Neutrophil (primary cell): ENCODE measurements at regions not wholly inside any gene's neighbourhood (a gene's known extent, or its start where the extent isn't known, plus 50 kb on each side); places are given as distances from the start of the nearest gene placed in this dataset.

Experiments
- H3K27ac ChIP-seq: fragments of 200-600 bp; sonication (generic); 2 replicates; pipeline ENCODE4 v1.5.1; 2016; ENCODE audit warnings: mild to moderate bottlenecking, moderate library complexity
- H3K27me3 ChIP-seq: fragments of 200-600 bp; sonication (generic); 2 replicates; pipeline ENCODE4 v1.6.0; 2016; ENCODE audit warnings: mild to moderate bottlenecking
- H3K36me3 ChIP-seq: fragments of 200-600 bp; sonication (generic); 2 replicates; pipeline ENCODE4 v1.5.1; 2017
- H3K4me1 ChIP-seq, 2 experiments: fragments of 200-600 bp in 1 of 2; sonication (generic) in 1 of 2; 1 replicate in 1 of 2; 2 replicates in 1 of 2; pipeline versions ENCODE4 v1.5.1 to v1.6.1; 2013 to 2016; ENCODE audit warnings: low read depth in 1 of 2, low read length in 1 of 2, mild to moderate bottlenecking in 1 of 2, moderate library complexity in 1 of 2; ENCODE audit not compliant: control insufficient read depth in 1 of 2, insufficient read depth in 1 of 2
- H3K4me3 ChIP-seq, 2 experiments: fragments of 200-600 bp in 1 of 2; sonication (generic) in 1 of 2; 1 replicate in 1 of 2; 2 replicates in 1 of 2; pipeline ENCODE4 v1.5.1; 2013 to 2016; ENCODE audit warnings: low read depth in 1 of 2, low read length in 1 of 2, mild to moderate bottlenecking in 1 of 2, moderate library complexity in 1 of 2
- H3K9me3 ChIP-seq: fragments of 200-600 bp; sonication (generic); 2 replicates; pipeline ENCODE4 v1.5.1; 2016
- TF ChIP-seq, protein P1 (sequence below): fragments of 200-600 bp; sonication (generic); IDR thresholded peaks from 2 replicates; pipeline ENCODE4 v1.5.1; 2016; ENCODE audit warnings: antibody characterized with exemption

- H3K4me1 ChIP-seq, result no peaks in the 10 kb centered on the region
- no peaks in the 10 kb centered on the region for H3K36me3 ChIP-seq
- H3K27me3 ChIP-seq, result no peaks in the 10 kb centered on the region
- no peak overlapping the region for H3K4me3 ChIP-seq
- no peak overlapping the region for H3K27ac ChIP-seq
- H3K9me3 ChIP-seq, result no peaks in the 10 kb centered on the region
- TF ChIP-seq, protein P1, sequence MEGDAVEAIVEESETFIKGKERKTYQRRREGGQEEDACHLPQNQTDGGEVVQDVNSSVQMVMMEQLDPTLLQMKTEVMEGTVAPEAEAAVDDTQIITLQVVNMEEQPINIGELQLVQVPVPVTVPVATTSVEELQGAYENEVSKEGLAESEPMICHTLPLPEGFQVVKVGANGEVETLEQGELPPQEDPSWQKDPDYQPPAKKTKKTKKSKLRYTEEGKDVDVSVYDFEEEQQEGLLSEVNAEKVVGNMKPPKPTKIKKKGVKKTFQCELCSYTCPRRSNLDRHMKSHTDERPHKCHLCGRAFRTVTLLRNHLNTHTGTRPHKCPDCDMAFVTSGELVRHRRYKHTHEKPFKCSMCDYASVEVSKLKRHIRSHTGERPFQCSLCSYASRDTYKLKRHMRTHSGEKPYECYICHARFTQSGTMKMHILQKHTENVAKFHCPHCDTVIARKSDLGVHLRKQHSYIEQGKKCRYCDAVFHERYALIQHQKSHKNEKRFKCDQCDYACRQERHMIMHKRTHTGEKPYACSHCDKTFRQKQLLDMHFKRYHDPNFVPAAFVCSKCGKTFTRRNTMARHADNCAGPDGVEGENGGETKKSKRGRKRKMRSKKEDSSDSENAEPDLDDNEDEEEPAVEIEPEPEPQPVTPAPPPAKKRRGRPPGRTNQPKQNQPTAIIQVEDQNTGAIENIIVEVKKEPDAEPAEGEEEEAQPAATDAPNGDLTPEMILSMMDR, result no peak
These were observed 341.9 kb upstream of the PIK3C3 start for GRCh38 chr18:41613003-41613609.

DNA sequence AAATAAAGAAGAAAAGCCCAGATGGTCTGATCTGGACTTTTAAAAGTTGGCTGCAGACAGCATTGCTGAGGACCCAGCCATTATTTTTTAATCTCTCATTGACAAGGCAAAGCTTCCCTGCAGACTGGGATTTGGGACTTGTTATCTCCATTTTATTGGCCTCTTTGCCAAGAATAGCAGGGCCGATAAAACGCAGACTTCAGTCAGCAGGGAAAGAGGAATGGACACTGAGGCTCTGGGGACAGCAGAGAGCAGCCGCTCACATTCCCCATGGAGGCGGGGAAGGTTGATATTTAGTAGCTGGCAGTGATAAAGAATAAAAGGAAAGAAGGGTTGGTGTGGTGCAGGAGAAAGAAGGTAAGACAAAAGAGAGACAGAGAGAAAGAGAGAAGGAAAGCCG is 350.1 kb upstream of the PIK3C3 start:
- Histone ChIP-seq H3K27me3 (no peaks in the 10 kb centered on the region), H3K4me1 (no peaks in the 10 kb centered on the region), H3K4me3 (no peak overlapping the region), H3K9me3 (no peaks in the 10 kb centered on the region), H3K36me3 (no peaks in the 10 kb centered on the region), H3K27ac (no peak overlapping the region)
- TF ChIP-seq, protein P1, result no peak

DNA sequence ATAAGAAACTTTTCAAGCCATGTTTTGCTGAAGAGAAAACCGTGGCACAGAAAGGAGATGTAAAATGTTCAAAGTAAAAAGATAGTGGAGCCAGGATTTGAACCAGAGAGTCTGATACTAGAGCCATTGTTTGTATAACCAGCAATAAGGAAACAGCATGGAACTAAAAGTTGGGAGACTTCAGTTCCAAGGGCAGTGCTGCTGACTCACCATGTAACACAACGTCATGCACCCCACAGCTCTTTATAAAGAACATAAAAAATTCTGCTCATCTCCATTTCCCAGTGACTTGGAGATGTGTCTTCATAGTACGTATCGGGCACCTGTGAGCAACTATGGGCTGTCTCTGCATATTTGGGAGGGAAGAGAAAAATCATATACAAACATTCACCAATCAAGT is 353.0 kb upstream of the PIK3C3 start:
- no peaks in the 10 kb centered on the region for H3K9me3 ChIP-seq
- H3K36me3 ChIP-seq, result no peaks in the 10 kb centered on the region
- H3K27ac ChIP-seq, result no peak overlapping the region
- no peak overlapping the region for H3K4me3 ChIP-seq
- no peaks in the 10 kb centered on the region for H3K4me1 ChIP-seq
- TF ChIP-seq, protein P1, result no peak
- no peaks in the 10 kb centered on the region for H3K27me3 ChIP-seq

GRCh38 chr18:41600693-41601391 is 354.2 kb upstream of the PIK3C3 start:
- TF ChIP-seq, protein P1, result no peak
- Histone ChIP-seq H3K4me1 (no peaks in the 10 kb centered on the region), H3K9me3 (no peaks in the 10 kb centered on the region), H3K27ac (no peak overlapping the region), H3K27me3 (no peaks in the 10 kb centered on the region), H3K4me3 (no peak overlapping the region), H3K36me3 (no peaks in the 10 kb centered on the region)

DNA sequence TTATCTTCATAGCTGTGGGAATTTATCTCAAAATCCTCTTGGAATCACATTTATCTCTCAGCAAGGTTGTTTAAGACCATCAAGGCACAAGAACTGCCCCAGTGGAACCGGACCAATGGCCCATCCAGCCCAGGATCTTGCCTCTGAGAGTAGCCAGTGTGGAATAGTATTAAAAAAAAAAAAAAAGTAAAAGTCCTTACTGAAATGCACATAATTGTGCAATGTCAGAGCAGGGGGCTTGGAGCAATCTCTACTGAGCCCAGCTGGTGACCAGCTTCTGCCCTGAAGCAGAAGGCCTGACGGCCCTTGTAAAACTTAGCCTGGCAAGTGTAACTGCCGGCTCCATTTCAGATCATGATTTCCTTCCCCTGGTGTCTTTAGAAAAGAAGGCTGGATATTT is 355.6 kb upstream of the PIK3C3 start:
- H3K4me3 ChIP-seq, result no peak overlapping the region
- H3K9me3 ChIP-seq, result no peaks in the 10 kb centered on the region
- TF ChIP-seq, protein P1, result no peak
- no peaks in the 10 kb centered on the region for H3K4me1 ChIP-seq
- no peaks in the 10 kb centered on the region for H3K36me3 ChIP-seq
- no peaks in the 10 kb centered on the region for H3K27me3 ChIP-seq
- H3K27ac ChIP-seq, result no peak overlapping the region
